Keratinocyte (primary cell): ENCODE measurements at regions not wholly inside any gene's neighbourhood (a gene's known extent, or its start where the extent isn't known, plus 50 kb on each side); places are given as distances from the start of the nearest gene placed in this dataset.
"Not testable (repeated sequence)": the region's sequence is repeated elsewhere in the genome, so short reads cannot be mapped to it uniquely, and the experiment has no call there.

Experiments
- DNase-seq: peaks from one replicate; pipeline ENCODE4 v3.0.0-alpha.2; 2011; ENCODE audit warnings: low read depth, missing footprints, low spot score
- FAIRE-seq: peaks from 2 replicates; lab custom pipeline; 2011; peaks lifted over from hg19 to GRCh38; lab: Jason Lieb, UNC
- H2AFZ ChIP-seq: 2 replicates; pipeline ENCODE4 v1.6.0; 2012; ENCODE audit warnings: low read length, control low read depth, inconsistent platforms; ENCODE audit not compliant: control insufficient read depth
- H3K27ac ChIP-seq: 2 replicates; pipeline ENCODE4 v1.5.1; 2011; ENCODE audit warnings: low read length; ENCODE audit not compliant: control insufficient read depth, insufficient read depth
- H3K27me3 ChIP-seq: 3 replicates; pipeline ENCODE4 v1.6.0; 2011; ENCODE audit warnings: low read length; ENCODE audit not compliant: control insufficient read depth, insufficient read depth; ENCODE audit errors: extremely low read depth
- H3K36me3 ChIP-seq, 2 experiments: 2 replicates in 1 of 2; 3 replicates in 1 of 2; pipeline ENCODE4 v1.5.1; 2011; ENCODE audit warnings: low read length in 2 of 2, mild to moderate bottlenecking in 1 of 2; ENCODE audit not compliant: control insufficient read depth in 2 of 2, insufficient read depth in 2 of 2; ENCODE audit errors: extremely low read depth in 1 of 2
- H3K4me1 ChIP-seq: 3 replicates; pipeline ENCODE4 v1.5.1; 2011; ENCODE audit warnings: low read length; ENCODE audit not compliant: control insufficient read depth, insufficient read depth; ENCODE audit errors: extremely low read depth
- H3K4me2 ChIP-seq: 3 replicates; pipeline ENCODE4 v1.6.0; 2011; ENCODE audit warnings: low read depth, low read length; ENCODE audit not compliant: control insufficient read depth, insufficient read depth; ENCODE audit errors: extremely low read depth
- H3K4me3 ChIP-seq, 3 experiments: fragments of 200-600 bp in 1 of 3; sonication (generic) in 1 of 3; 2 replicates in 2 of 3; 3 replicates in 1 of 3; pipeline ENCODE4 v1.5.1; 2011 to 2016; ENCODE audit warnings: low read length in 3 of 3, mild to moderate bottlenecking in 3 of 3, control low read depth in 2 of 3, inconsistent platforms in 1 of 3, low read depth in 1 of 3, mixed read lengths in 1 of 3, mixed run types in 1 of 3, moderate library complexity in 1 of 3; ENCODE audit not compliant: control insufficient read depth in 2 of 3, insufficient read depth in 2 of 3; ENCODE audit errors: extremely low read depth in 1 of 3
- H3K79me2 ChIP-seq: 2 replicates; pipeline ENCODE4 v1.6.0; 2012; ENCODE audit warnings: low read length; ENCODE audit not compliant: control insufficient read depth, insufficient read depth
- H3K9ac ChIP-seq: 3 replicates; pipeline ENCODE4 v1.6.0; 2011; ENCODE audit warnings: low read length; ENCODE audit not compliant: control insufficient read depth, insufficient read depth; ENCODE audit errors: extremely low read depth
- H3K9me1 ChIP-seq: 3 replicates; pipeline ENCODE4 v1.6.0; 2011; ENCODE audit warnings: low read length; ENCODE audit not compliant: control insufficient read depth, insufficient read depth; ENCODE audit errors: extremely low read depth
- H3K9me3 ChIP-seq: 2 replicates; pipeline ENCODE4 v1.5.1; 2012; ENCODE audit warnings: low read depth, low read length; ENCODE audit not compliant: control insufficient read depth
- H4K20me1 ChIP-seq: 3 replicates; pipeline ENCODE4 v1.6.0; 2011; ENCODE audit warnings: low read length; ENCODE audit not compliant: control insufficient read depth, insufficient read depth; ENCODE audit errors: extremely low read depth
- CTCF ChIP-seq, 3 experiments: IDR thresholded peaks in 1 of 3; conservative IDR thresholded peaks in 1 of 3; optimal IDR thresholded peaks in 1 of 3; 2 replicates in 2 of 3; 3 replicates in 1 of 3; pipeline versions ENCODE3 to v1.5.1; 2011; ENCODE audit warnings: low read length in 3 of 3, mild to moderate bottlenecking in 3 of 3, moderate library complexity in 2 of 3, control low read depth in 1 of 3, inconsistent platforms in 1 of 3; ENCODE audit not compliant: insufficient read depth in 2 of 3; ENCODE audit errors: extremely low read depth in 1 of 3
- EZH2 ChIP-seq: IDR thresholded peaks from one replicate; pipeline ENCODE4 v1.6.1; 2012; ENCODE audit warnings: inconsistent platforms, mild to moderate bottlenecking, low read length, moderate library complexity
- dilution Hi-C: fragments of 300-500 bp; cut with MboI; formaldehyde crosslinking; loops from one replicate; pipeline ENCODE4 v1.7.0; 2020; ENCODE audit warnings: low sequenced_read_pairs; ENCODE audit not compliant: extremely low pct_ligation_motif_present

- H3K4me2 ChIP-seq: no peak overlapping the region
- H3K27ac ChIP-seq: no peak overlapping the region
- H3K4me3 ChIP-seq: no peak overlapping the region
- FAIRE-seq (no peak), DNase-seq (no peak)
- dilution Hi-C loops: no loop called here
- no peaks in the 10 kb centered on the region for H4K20me1 ChIP-seq
- no peak overlapping the region for H2AFZ ChIP-seq
- H3K9me1 ChIP-seq: no peaks in the 10 kb centered on the region
- H3K36me3 ChIP-seq: no peaks in the 10 kb centered on the region
- TF ChIP-seq CTCF (optimal IDR thresholded peaks at IDR 0.05 in 1 of 3, IDR thresholded peaks at IDR 0.05 in 1 of 3, conservative IDR thresholded peaks at IDR 0.05 in 1 of 3; ENCODE audit: extremely low read depth in 1 of 3, insufficient read depth in 2 of 3, low read length in 3 of 3) (no peak), EZH2 (no peak)
- no peaks in the 10 kb centered on the region for H3K4me1 ChIP-seq
- H3K27me3 ChIP-seq: no peaks in the 10 kb centered on the region
- H3K9ac ChIP-seq: no peak overlapping the region
- no peaks in the 10 kb centered on the region for H3K79me2 ChIP-seq
- no peaks in the 10 kb centered on the region for H3K9me3 ChIP-seq
These were observed 126.8 kb downstream of the CTNND1 start for GRCh38 chr11:57888386-57888785.

- H3K79me2 ChIP-seq: no peaks in the 10 kb centered on the region
- no peaks in the 10 kb centered on the region for H4K20me1 ChIP-seq
- H3K4me2 ChIP-seq: no peak overlapping the region
- no peak overlapping the region for H2AFZ ChIP-seq
- no peaks in the 10 kb centered on the region for H3K27me3 ChIP-seq
- no peak overlapping the region for H3K9ac ChIP-seq
- no peaks in the 10 kb centered on the region for H3K9me3 ChIP-seq
- no peaks in the 10 kb centered on the region for H3K4me1 ChIP-seq
- H3K4me3 ChIP-seq: no peak overlapping the region
- no peaks in the 10 kb centered on the region for H3K36me3 ChIP-seq
- TF ChIP-seq CTCF (optimal IDR thresholded peaks at IDR 0.05 in 1 of 3, IDR thresholded peaks at IDR 0.05 in 1 of 3, conservative IDR thresholded peaks at IDR 0.05 in 1 of 3; ENCODE audit: extremely low read depth in 1 of 3, insufficient read depth in 2 of 3, low read length in 3 of 3) (no peak), EZH2 (no peak)
- no peaks in the 10 kb centered on the region for H3K9me1 ChIP-seq
- no peak for FAIRE-seq
- H3K27ac ChIP-seq: no peak overlapping the region
- dilution Hi-C loops: no loop called here
- DNase-seq: no peak
These were observed 128.9 kb downstream of the CTNND1 start for GRCh38 chr11:57890521-57890920.

- H3K4me2 ChIP-seq, DNase-seq, H3K4me3 ChIP-seq, H3K27me3 ChIP-seq, H3K79me2 ChIP-seq, H4K20me1 ChIP-seq, FAIRE-seq, H3K36me3 ChIP-seq, H3K4me1 ChIP-seq, H3K9me3 ChIP-seq, H3K9me1 ChIP-seq, H3K27ac ChIP-seq, H3K9ac ChIP-seq, dilution Hi-C loops, H2AFZ ChIP-seq: not testable (repeated sequence)
These were observed 130.5 kb upstream of the OR9Q1 start for GRCh38 chr11:57893200-57893599.
